Mucosa of gallbladder (tissue), 1 donor: ENCODE measurements at regions not wholly inside any gene's neighbourhood (a gene's known extent, or its start where the extent isn't known, plus 50 kb on each side); places are given as distances from the start of the nearest gene placed in this dataset.

Experiments
- DNase-seq: peaks from one replicate; pipeline ENCODE4 v3.0.0-alpha.2; 2020; ENCODE audit warnings: low spot score
- donor health status: DM: no; HTN: no; CAD: no.

GRCh38 chr20:22504829-22505377 lies 79.5 kb downstream of the FOXA2 start:
- no peak for DNase-seq

- no peak for DNase-seq
Measured at GRCh38 chr20:22503577-22503976, 80.8 kb downstream of the FOXA2 start.

DNA sequence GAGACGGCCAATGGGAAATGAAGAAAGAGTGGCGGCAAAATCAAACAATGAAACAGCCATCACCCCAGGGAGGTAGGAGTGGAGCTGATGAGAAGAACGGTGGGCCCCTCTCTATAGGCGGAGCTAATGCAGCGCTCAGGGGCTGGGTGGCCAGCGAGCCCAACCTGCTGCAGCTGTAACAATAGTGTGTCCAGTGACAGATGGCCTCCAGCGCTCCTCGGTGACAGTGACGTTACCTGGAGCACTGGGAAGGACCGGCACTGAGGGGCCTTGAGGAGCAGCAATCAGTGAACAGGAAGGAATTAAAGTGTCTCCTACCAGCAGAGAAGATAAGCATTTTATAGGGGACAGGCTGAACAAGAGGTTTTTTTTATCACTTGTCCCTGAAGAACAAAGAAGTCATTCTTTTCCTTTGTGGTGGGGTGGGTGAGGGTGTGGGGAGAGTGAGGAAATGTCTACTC lies 81.6 kb downstream of the FOXA2 start:
- DNase-seq, result no peak

- DNase-seq, result no peak
Measured at GRCh38 chr20:22501566-22502344, 82.6 kb downstream of the FOXA2 start.

- DNase-seq, result no peak
Measured at GRCh38 chr20:22501034-22501433, 83.3 kb downstream of the FOXA2 start.

DNA sequence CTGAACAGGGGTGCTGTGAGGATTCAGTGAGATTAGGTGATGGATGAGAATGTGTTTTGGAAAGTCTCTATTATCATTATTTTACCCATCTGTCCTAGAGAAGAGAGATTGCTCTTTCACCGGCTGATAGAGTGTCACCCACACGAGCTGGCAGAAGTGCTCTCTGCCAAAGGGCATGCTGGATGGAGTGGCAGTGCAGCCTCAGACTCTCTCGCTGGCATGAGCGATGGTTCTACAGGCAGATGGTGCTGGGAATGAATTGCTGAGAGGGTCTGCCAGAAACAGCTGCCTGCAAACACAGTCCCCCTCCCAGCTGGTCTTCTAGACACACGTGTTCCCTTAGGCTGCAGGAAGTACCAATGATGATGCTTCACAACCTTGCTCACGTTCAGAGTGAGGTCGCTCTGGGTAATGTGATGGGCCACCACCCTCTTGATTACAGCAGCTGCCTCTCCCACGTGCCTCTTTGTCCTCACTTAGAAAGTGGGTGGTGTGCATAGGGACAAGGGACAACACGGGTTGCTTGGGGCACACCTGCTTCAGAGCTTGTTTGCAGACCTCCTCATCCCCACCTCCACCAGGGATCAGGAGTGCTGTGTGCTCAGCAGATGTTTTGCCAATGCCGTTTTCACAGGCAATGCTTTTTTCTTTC lies 84.7 kb downstream of the FOXA2 start:
- no peak for DNase-seq

- DNase-seq, result no peak
Measured at GRCh38 chr20:22496817-22497216, 87.6 kb downstream of the FOXA2 start.

- no peak for DNase-seq
Measured at GRCh38 chr20:22495789-22496188, 88.6 kb downstream of the FOXA2 start.

DNA sequence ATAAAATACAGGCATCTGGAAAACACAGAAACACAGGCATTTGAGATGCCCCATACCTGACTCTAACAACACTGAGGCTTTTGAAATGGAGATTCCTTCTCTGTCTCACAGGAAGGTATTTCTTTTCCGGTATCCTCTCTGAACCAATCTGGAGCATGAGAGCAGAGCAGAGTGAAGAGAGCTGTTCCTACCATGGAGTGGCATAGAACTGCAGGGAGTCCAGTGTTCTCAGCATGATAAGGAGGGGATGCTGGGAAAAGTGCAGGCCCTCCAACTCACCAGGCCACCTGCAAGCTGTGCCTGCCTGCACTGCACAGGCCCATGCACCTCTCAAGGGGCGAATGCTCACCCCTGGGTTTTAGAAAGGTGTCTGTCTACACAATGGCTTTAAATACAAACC lies 89.2 kb downstream of the FOXA2 start:
- no peak for DNase-seq

GRCh38 chr20:22492497-22492896 lies 91.9 kb downstream of the FOXA2 start:
- DNase-seq, result no peak

GRCh38 chr20:22491194-22491505 lies 93.2 kb downstream of the FOXA2 start:
- DNase-seq, result no peak

DNA sequence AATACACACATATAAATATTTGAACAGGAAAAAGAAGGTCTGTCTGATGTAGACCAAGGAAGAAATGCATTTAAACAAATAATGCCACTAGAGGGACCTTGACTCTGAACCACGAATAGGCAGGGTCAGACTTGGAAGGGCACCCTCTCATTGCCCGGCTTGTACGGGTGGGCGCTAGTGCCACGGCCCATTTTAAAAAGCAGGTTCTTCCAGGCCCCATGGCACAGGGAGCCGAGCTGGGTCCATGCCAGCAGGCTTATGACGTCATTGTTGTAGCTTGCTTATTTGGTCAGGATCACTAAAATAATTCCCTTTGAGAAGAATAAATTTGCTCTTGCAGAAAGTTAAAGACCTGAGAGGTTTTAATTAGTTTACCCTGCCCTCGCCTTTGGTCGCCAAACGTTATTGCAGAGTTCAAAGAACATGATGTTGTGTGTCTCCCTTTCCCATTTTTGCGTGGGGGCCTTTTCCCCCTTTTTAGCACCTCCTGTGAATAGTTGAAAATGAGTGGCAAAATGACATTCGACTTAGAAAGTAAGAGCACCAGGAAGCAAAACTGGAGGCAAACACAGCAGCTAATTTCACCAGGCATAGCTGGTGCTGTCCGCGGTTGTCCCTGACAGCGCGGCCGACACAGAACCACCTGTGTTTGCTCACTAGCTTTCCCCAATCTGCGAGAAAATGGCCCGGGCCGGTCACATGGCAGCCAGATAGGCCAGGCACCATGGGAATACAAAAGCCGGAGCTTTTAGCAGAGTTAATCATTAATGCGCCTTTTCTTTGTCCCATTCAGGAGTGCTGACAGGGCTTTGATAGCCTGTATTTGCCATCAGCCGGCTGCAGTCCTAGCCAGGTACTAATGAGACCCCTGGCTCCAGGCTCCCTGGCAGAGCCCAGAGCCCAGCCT lies 93.8 kb downstream of the FOXA2 start:
- DNase-seq, result peak; percentile 88

DNA sequence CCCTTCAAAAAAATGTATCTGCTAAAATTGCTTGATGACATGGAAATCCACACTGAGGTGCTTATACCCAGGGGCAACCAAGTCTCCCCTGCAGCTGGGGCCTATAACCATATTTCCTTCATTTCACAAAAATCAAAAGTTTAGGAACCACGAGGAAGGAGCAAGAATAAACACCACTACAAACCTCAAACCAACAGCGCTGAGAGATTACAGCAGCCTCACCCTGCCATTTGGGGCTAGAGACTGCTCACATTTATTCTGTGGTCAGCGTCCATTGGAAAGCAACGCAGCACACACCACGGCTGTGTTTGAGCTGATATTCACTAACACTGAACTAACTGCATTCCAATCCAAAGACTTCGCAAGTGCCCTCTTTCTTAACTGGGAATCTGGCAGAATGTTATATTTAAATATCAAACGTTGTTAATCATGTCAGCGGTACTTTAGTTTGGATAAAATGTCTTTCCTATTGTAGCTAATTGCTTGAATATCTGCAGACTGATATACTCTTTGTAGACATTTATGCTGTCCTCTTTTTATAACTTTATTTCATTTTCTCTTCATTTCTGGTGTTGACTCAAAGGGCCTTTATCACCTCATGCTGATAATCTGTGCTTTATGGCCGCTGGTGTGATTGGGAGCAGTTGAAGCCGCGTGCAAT lies 94.6 kb downstream of the FOXA2 start:
- DNase-seq, result no peak

DNA sequence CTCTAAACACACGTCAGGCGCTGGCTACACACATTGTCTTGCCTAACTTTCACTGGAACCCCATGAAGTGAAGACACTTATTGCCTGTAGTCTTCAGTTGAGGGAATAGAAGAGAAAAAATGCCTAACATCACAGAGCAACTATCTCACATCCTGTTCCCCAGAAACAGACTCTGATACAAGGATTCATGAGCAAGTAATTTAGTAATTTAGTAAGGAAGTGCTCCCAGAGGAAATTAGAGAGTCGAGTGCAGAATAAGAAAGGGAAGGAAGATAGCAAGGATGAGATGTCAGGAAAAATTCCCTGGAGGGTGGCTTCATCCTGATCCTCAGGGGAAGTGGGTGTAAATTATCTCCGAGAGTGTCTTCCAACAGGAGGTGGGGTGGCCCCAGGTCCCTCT lies 104.0 kb downstream of the FOXA2 start:
- DNase-seq, result no peak

DNA sequence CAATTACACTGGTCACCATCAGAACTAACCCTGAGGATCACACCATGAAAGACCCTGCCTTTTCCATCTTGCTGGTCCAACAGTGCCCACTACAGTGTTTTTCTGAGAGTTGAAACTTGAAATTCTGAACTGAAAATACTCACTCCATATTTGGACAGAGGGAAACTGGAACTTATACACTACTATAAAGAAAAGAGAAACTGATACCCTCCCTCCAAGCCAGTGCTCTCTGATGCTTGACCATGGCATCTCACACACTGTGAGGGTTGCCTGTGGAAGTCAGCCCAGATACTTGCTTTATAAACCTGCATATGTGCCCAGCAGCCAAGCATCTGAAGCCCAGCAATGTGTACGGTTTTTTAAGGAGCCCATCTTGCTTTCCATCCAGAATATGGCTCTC lies 108.7 kb downstream of the FOXA2 start:
- no peak for DNase-seq

DNA sequence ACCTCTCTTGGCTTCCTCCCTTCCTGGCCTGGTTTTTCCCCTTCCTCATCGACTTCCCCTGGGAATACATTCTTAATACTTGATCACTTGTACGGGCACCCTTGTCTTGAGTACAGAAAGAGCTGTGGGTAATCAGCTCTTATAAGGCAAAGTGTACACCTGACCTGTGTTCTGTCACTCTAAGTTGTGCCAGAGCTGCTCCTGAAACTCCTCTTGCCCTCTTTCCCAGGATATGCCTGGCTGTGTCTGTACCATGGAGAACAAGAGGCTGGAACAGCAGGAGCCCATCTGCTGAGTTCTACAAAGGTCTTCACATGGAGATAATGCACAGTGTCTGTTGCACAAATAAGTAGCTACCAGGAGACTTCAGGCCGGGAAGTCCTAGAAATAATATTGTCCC lies 110.1 kb downstream of the FOXA2 start:
- no peak for DNase-seq

DNA sequence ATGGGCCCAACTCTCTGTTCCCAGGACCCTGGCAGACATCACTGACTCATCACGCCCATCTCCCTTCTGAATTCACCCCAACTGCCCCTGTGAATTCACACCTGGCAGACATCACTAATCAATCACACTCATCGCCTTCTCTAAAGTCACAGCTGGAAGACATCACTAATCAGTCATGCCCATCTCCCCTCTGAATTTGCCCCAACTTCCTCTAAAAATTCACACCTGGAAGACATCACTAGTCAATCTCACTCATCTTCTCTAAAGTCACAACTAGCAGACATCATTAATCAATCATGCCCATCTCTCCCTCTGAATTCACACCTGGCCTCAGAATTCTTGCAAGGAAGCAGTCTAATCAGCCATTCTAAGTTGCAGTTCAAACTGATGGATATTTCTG lies 111.1 kb downstream of the FOXA2 start:
- DNase-seq, result no peak

DNA sequence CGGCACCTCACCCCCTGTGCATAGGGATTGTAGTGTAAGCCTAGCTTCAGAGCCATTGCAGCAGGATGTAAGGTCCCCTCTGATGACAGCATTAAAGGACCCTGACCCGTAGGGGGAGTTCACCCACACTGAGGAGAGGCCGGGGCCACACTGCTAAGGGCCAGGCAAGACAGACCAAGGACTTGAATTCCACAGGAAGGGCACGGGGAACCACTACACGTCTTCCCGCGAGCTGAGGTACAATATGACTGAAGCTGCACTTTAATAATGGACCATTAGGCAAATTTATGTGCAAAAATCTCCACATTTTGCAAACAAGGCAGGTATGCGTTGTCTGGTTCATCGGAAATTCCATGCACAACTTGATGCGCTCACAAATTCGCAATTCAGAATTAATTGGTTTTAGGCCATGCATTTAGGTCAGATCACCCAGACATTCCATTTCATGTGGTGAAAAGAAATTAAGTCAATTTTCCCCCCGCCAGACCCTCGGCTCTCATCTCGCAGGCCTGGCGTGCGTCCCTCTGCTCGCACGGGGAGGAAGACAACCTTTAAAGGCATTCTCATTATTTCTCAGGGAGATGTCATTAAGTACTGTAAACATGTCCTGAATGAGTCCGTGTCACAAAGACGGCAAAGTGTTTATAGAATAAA lies 111.8 kb downstream of the FOXA2 start:
- no peak for DNase-seq

- DNase-seq, result no peak
Measured at GRCh38 chr20:22471156-22471836, 113.1 kb downstream of the FOXA2 start.

DNA sequence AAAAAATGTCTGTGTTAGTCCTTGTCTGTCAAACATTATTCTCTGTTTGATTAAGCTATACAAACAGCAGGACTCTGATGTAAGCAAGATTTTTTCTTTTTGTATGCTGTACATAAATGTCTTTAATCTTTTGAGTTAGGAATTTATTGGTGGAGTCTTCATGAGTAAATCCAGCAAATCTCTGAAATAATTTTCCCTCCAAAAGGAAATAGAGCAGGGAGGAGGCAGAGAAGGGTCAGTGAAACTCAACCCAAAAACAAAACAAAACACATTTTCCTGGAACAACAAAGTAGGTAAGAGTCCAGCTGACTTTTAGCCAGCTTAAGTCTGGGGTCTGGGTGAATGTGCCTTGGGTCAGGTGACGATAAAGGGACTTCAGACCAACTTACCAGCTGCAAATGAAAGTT lies 113.7 kb downstream of the FOXA2 start:
- no peak for DNase-seq
